Embryonic facial prominence (tissue), 1 donor: ENCODE measurements at regions not wholly inside any gene's neighbourhood (a gene's known extent, or its start where the extent isn't known, plus 50 kb on each side); places are given as distances from the start of the nearest gene placed in this dataset.

Source experiments
- DNase-seq: peaks from one replicate; pipeline ENCODE4 v3.0.0-alpha.2; 2016; ENCODE audit errors: extremely low spot score

- no peak for DNase-seq
Observed at GRCh38 chr2:43171789-43172188, 54.6 kb downstream of the ZFP36L2 start.

- no peak for DNase-seq
Observed at GRCh38 chr2:43170405-43171105, 55.9 kb downstream of the ZFP36L2 start.

- DNase-seq: no peak
Observed at GRCh38 chr2:43169987-43170386, 56.4 kb downstream of the ZFP36L2 start.

- no peak for DNase-seq
Observed at GRCh38 chr2:43169099-43169945, 57.1 kb downstream of the ZFP36L2 start.

GRCh38 chr2:43168016-43168369 is 58.4 kb downstream of the ZFP36L2 start:
- DNase-seq: no peak

GRCh38 chr2:43165378-43166069 is 60.9 kb downstream of the ZFP36L2 start:
- DNase-seq: no peak

GRCh38 chr2:43164686-43165085 is 61.7 kb downstream of the ZFP36L2 start:
- no peak for DNase-seq

GRCh38 chr2:43163584-43164270 is 62.7 kb downstream of the ZFP36L2 start:
- no peak for DNase-seq

GRCh38 chr2:43162511-43162776 is 64.0 kb downstream of the ZFP36L2 start:
- DNase-seq: no peak

- no peak for DNase-seq
Observed at GRCh38 chr2:43161650-43162510, 64.5 kb downstream of the ZFP36L2 start.

- no peak for DNase-seq
Observed at GRCh38 chr2:43160778-43161177, 65.6 kb downstream of the ZFP36L2 start.

- DNase-seq: no peak
Observed at GRCh38 chr2:43159797-43160196, 66.6 kb downstream of the ZFP36L2 start.

GRCh38 chr2:43158259-43158880 is 68.0 kb downstream of the ZFP36L2 start:
- DNase-seq: no peak

GRCh38 chr2:43157506-43158246 is 68.7 kb downstream of the ZFP36L2 start:
- DNase-seq: no peak

- DNase-seq: no peak
Observed at GRCh38 chr2:43155851-43156411, 70.5 kb downstream of the ZFP36L2 start.

- DNase-seq: no peak
Observed at GRCh38 chr2:43154685-43155084, 71.7 kb downstream of the ZFP36L2 start.

- no peak for DNase-seq
Observed at GRCh38 chr2:43152741-43153647, 73.4 kb downstream of the ZFP36L2 start.

- DNase-seq: no peak
Observed at GRCh38 chr2:43152186-43152585, 74.2 kb downstream of the ZFP36L2 start.
